T-helper 2 cell treated with Interferon-gamma antibody and Interleukin-4, amounts not matched to agents 5 μg/mL and 100 μg/mL, for 36 hours (primary cell): ENCODE measurements at regions not wholly inside any gene's neighbourhood (a gene's known extent, or its start where the extent isn't known, plus 50 kb on each side); places are given as distances from the start of the nearest gene placed in this dataset.
"Not testable (repeated sequence)": the region's sequence is repeated elsewhere in the genome, so short reads cannot be mapped to it uniquely, and the experiment has no call there.

ENCODE experiments used
- DNase-seq: peaks from one replicate; pipeline ENCODE4 v3.0.0; 2021; ENCODE audit warnings: low spot score
- H3K27ac Mint-ChIP-seq: one replicate; pipeline ENCODE4 v1.8.0; 2021; ENCODE audit warnings: mild to moderate bottlenecking, mixed read lengths
- H3K27me3 Mint-ChIP-seq: one replicate; pipeline ENCODE4 v1.8.0; 2021; ENCODE audit warnings: low read depth, mixed read lengths
- H3K36me3 Mint-ChIP-seq: one replicate; pipeline ENCODE4 v1.8.0; 2021; ENCODE audit warnings: low read depth, mixed read lengths
- H3K4me1 Mint-ChIP-seq: one replicate; pipeline ENCODE4 v1.8.0; 2021; ENCODE audit warnings: low read depth, mixed read lengths
- H3K4me3 Mint-ChIP-seq: one replicate; pipeline ENCODE4 v1.8.0; 2022; ENCODE audit warnings: mild to moderate bottlenecking, moderate library complexity, mixed read lengths
- H3K9me3 Mint-ChIP-seq: one replicate; pipeline ENCODE4 v1.8.0; 2021; ENCODE audit warnings: mixed read lengths

GRCh38 chr4:177818392-177818791, 376.2 kb upstream of the AGA start:
- not testable (repeated sequence) for H3K36me3 Mint-ChIP-seq, DNase-seq, H3K4me1 Mint-ChIP-seq, H3K27me3 Mint-ChIP-seq, H3K4me3 Mint-ChIP-seq, H3K27ac Mint-ChIP-seq, H3K9me3 Mint-ChIP-seq

GRCh38 chr4:177826973-177827372, 384.7 kb upstream of the AGA start:
- H3K27me3 Mint-ChIP-seq, result no peaks in the 10 kb centered on the region
- no peaks in the 10 kb centered on the region for H3K36me3 Mint-ChIP-seq
- no peak overlapping the region for H3K27ac Mint-ChIP-seq
- DNase-seq, result no peak
- peaks cover 4% of the 10 kb centered on the region for H3K9me3 Mint-ChIP-seq
- H3K4me1 Mint-ChIP-seq, result no peaks in the 10 kb centered on the region
- no peak overlapping the region for H3K4me3 Mint-ChIP-seq

GRCh38 chr4:177841258-177841657, 399.0 kb upstream of the AGA start:
- DNase-seq, result no peak
- Mint-ChIP-seq H3K4me1 (no peaks in the 10 kb centered on the region), H3K4me3 (no peak overlapping the region), H3K9me3 (no peaks in the 10 kb centered on the region), H3K36me3 (no peaks in the 10 kb centered on the region), H3K27me3 (no peaks in the 10 kb centered on the region), H3K27ac (no peak overlapping the region)

- DNase-seq, result no peak
- H3K27me3 Mint-ChIP-seq, result no peaks in the 10 kb centered on the region
- H3K36me3 Mint-ChIP-seq, result no peaks in the 10 kb centered on the region
- H3K4me3 Mint-ChIP-seq, result no peak overlapping the region
- no peaks in the 10 kb centered on the region for H3K4me1 Mint-ChIP-seq
- H3K9me3 Mint-ChIP-seq, result peaks cover 6% of the 10 kb centered on the region
- no peak overlapping the region for H3K27ac Mint-ChIP-seq
Observed at GRCh38 chr4:177853229-177853628, 411.0 kb upstream of the AGA start.

GRCh38 chr4:177855507-177856197, 413.4 kb upstream of the AGA start:
- no peak overlapping the region for H3K27ac Mint-ChIP-seq
- no peak overlapping the region for H3K4me3 Mint-ChIP-seq
- no peaks in the 10 kb centered on the region for H3K36me3 Mint-ChIP-seq
- DNase-seq, result no peak
- H3K9me3 Mint-ChIP-seq, result no peaks in the 10 kb centered on the region
- H3K27me3 Mint-ChIP-seq, result no peaks in the 10 kb centered on the region
- no peaks in the 10 kb centered on the region for H3K4me1 Mint-ChIP-seq

GRCh38 chr4:177860171-177860570, 417.9 kb upstream of the AGA start:
- Mint-ChIP-seq H3K4me3 (no peak overlapping the region), H3K27me3 (no peaks in the 10 kb centered on the region), H3K27ac (no peak overlapping the region), H3K4me1 (no peaks in the 10 kb centered on the region), H3K9me3 (no peaks in the 10 kb centered on the region), H3K36me3 (no peaks in the 10 kb centered on the region)
- no peak for DNase-seq

- H3K27me3 Mint-ChIP-seq, result no peaks in the 10 kb centered on the region
- H3K9me3 Mint-ChIP-seq, result no peaks in the 10 kb centered on the region
- H3K4me1 Mint-ChIP-seq, result no peaks in the 10 kb centered on the region
- H3K36me3 Mint-ChIP-seq, result no peaks in the 10 kb centered on the region
- H3K27ac Mint-ChIP-seq, result no peak overlapping the region
- no peak overlapping the region for H3K4me3 Mint-ChIP-seq
- no peak for DNase-seq
Observed at GRCh38 chr4:177861551-177862094, 419.4 kb upstream of the AGA start.

GRCh38 chr4:177862541-177863176, 420.4 kb upstream of the AGA start:
- Mint-ChIP-seq H3K4me3 (no peak overlapping the region), H3K36me3 (no peaks in the 10 kb centered on the region), H3K27me3 (no peaks in the 10 kb centered on the region), H3K27ac (no peak overlapping the region), H3K4me1 (no peaks in the 10 kb centered on the region), H3K9me3 (no peaks in the 10 kb centered on the region)
- no peak for DNase-seq

GRCh38 chr4:177879851-177880250, 437.6 kb upstream of the AGA start:
- H3K9me3 Mint-ChIP-seq, result no peaks in the 10 kb centered on the region
- H3K4me3 Mint-ChIP-seq, result no peak overlapping the region
- no peaks in the 10 kb centered on the region for H3K36me3 Mint-ChIP-seq
- DNase-seq, result no peak
- H3K27ac Mint-ChIP-seq, result no peak overlapping the region
- H3K4me1 Mint-ChIP-seq, result no peaks in the 10 kb centered on the region
- no peaks in the 10 kb centered on the region for H3K27me3 Mint-ChIP-seq

GRCh38 chr4:177895136-177895535, 452.9 kb upstream of the AGA start:
- no peak for DNase-seq
- no peaks in the 10 kb centered on the region for H3K36me3 Mint-ChIP-seq
- no peak overlapping the region for H3K27ac Mint-ChIP-seq
- no peak overlapping the region for H3K4me3 Mint-ChIP-seq
- H3K27me3 Mint-ChIP-seq, result no peaks in the 10 kb centered on the region
- no peaks in the 10 kb centered on the region for H3K4me1 Mint-ChIP-seq
- peaks cover 4% of the 10 kb centered on the region for H3K9me3 Mint-ChIP-seq

- H3K36me3 Mint-ChIP-seq, result no peaks in the 10 kb centered on the region
- no peak overlapping the region for H3K4me3 Mint-ChIP-seq
- H3K4me1 Mint-ChIP-seq, result no peaks in the 10 kb centered on the region
- H3K27me3 Mint-ChIP-seq, result no peaks in the 10 kb centered on the region
- no peak overlapping the region for H3K27ac Mint-ChIP-seq
- DNase-seq, result no peak
- H3K9me3 Mint-ChIP-seq, result peaks cover 4% of the 10 kb centered on the region
Observed at GRCh38 chr4:177901786-177902185, 459.5 kb upstream of the AGA start.

- H3K27me3 Mint-ChIP-seq, result no peaks in the 10 kb centered on the region
- no peak for DNase-seq
- no peak overlapping the region for H3K4me3 Mint-ChIP-seq
- no peaks in the 10 kb centered on the region for H3K4me1 Mint-ChIP-seq
- H3K36me3 Mint-ChIP-seq, result no peaks in the 10 kb centered on the region
- H3K27ac Mint-ChIP-seq, result no peak overlapping the region
- no peaks in the 10 kb centered on the region for H3K9me3 Mint-ChIP-seq
Observed at GRCh38 chr4:177902386-177902785, 460.1 kb upstream of the AGA start.

- H3K9me3 Mint-ChIP-seq, result no peaks in the 10 kb centered on the region
- no peaks in the 10 kb centered on the region for H3K27me3 Mint-ChIP-seq
- no peaks in the 10 kb centered on the region for H3K4me1 Mint-ChIP-seq
- H3K36me3 Mint-ChIP-seq, result no peaks in the 10 kb centered on the region
- H3K4me3 Mint-ChIP-seq, result no peak overlapping the region
- no peak for DNase-seq
- no peak overlapping the region for H3K27ac Mint-ChIP-seq
Observed at GRCh38 chr4:177907736-177908424, 465.6 kb upstream of the AGA start.

- DNase-seq, result no peak
- Mint-ChIP-seq H3K4me1 (no peaks in the 10 kb centered on the region), H3K4me3 (no peak overlapping the region)
Observed at GRCh38 chr4:177921715-177922114, 479.5 kb upstream of the AGA start.

More at GRCh38 chr4:177921715-177922114, 479.5 kb upstream of the AGA start:
- no peaks in the 10 kb centered on the region for H3K36me3 Mint-ChIP-seq
- H3K27me3 Mint-ChIP-seq, result no peaks in the 10 kb centered on the region
- no peak overlapping the region for H3K27ac Mint-ChIP-seq
- peaks cover 6% of the 10 kb centered on the region for H3K9me3 Mint-ChIP-seq
